HUES48 (cell line): ENCODE measurements at regions not wholly inside any gene's neighbourhood (a gene's known extent, or its start where the extent isn't known, plus 50 kb on each side); places are given as distances from the start of the nearest gene placed in this dataset.

Source experiments
- H3K27ac ChIP-seq: one replicate; pipeline ENCODE4 v1.7.0; 2013; ENCODE audit warnings: low read depth, low read length, inconsistent platforms
- H3K27me3 ChIP-seq: 2 replicates; pipeline ENCODE4 v1.6.1; 2013; ENCODE audit warnings: mild to moderate bottlenecking, low read length; ENCODE audit not compliant: control insufficient read depth, insufficient read depth
- H3K36me3 ChIP-seq: 2 replicates; pipeline ENCODE4 v1.6.1; 2013; ENCODE audit warnings: low read length; ENCODE audit not compliant: control insufficient read depth, insufficient read depth
- H3K4me1 ChIP-seq: 2 replicates; pipeline ENCODE4 v1.6.1; 2013; ENCODE audit warnings: mild to moderate bottlenecking, low read length; ENCODE audit not compliant: control insufficient read depth, insufficient read depth
- H3K4me3 ChIP-seq: 2 replicates; pipeline ENCODE4 v1.5.1; 2013; ENCODE audit warnings: mild to moderate bottlenecking, low read depth, low read length
- H3K9ac ChIP-seq: 2 replicates; pipeline ENCODE4 v1.6.1; 2013; ENCODE audit warnings: mild to moderate bottlenecking, low read depth, low read length, moderate library complexity
- H3K9me3 ChIP-seq: 2 replicates; pipeline ENCODE4 v1.6.1; 2013; ENCODE audit warnings: low read length; ENCODE audit not compliant: control insufficient read depth, insufficient read depth

DNA sequence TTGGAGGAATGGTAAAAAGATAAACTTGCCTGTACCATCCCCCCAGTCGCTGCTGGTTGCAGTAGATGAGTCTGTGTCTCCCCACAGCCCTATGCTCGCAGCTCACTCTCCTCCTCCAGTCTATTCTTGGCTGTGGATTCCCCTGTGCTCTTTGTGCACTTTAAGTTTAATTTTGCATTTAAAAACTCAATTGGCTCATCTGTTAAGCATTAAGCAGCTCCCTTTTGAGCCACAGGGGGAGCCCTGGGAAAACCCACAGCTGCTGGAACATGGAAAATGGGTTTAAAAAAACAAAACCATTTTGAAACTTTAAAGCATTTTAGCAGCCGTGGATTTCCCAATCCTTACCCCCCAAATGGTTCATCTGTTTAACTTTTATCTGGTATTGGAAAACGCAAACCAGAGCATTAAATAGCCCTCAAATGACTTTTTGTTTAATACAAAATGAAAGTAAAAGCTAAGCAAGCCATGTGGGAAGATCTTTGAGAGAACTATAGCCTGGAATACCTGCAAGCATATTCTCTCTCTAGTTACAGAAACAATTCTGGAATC, 536.9 kb downstream of the ZIC1 start:
- peak overlapping the region; percentile 13 for H3K27ac ChIP-seq
- H3K4me1 ChIP-seq: peaks cover 40% of the 10 kb centered on the region

GRCh38 chr3:147956615-147957014, 547.5 kb downstream of the ZIC1 start:
- peaks cover 16% of the 10 kb centered on the region for H3K4me1 ChIP-seq
- H3K27me3 ChIP-seq: no peaks in the 10 kb centered on the region
- no peak overlapping the region for H3K9ac ChIP-seq
- no peaks in the 10 kb centered on the region for H3K9me3 ChIP-seq
- H3K27ac ChIP-seq: no peak overlapping the region
- H3K36me3 ChIP-seq: no peaks in the 10 kb centered on the region
- no peak overlapping the region for H3K4me3 ChIP-seq

More for the DNA sequence above, 536.9 kb downstream of the ZIC1 start:
- H3K9ac ChIP-seq: peak overlapping the region; percentile 34; the same call in 1 of the 2 replicates
- no peak overlapping the region for H3K4me3 ChIP-seq
- no peaks in the 10 kb centered on the region for H3K36me3 ChIP-seq
- no peaks in the 10 kb centered on the region for H3K9me3 ChIP-seq
- H3K27me3 ChIP-seq: no peaks in the 10 kb centered on the region

- Histone ChIP-seq H3K9me3 (no peaks in the 10 kb centered on the region), H3K27ac (no peak overlapping the region), H3K4me3 (no peak overlapping the region), H3K9ac (no peak overlapping the region), H3K4me1 (peaks cover 31% of the 10 kb centered on the region), H3K36me3 (no peaks in the 10 kb centered on the region), H3K27me3 (no peaks in the 10 kb centered on the region)
Observed at GRCh38 chr3:147958754-147959153, 549.6 kb downstream of the ZIC1 start.

- H3K36me3 ChIP-seq: no peaks in the 10 kb centered on the region
- no peak overlapping the region for H3K27ac ChIP-seq
- H3K4me3 ChIP-seq: no peak overlapping the region
- H3K27me3 ChIP-seq: no peaks in the 10 kb centered on the region
- peaks cover 43% of the 10 kb centered on the region for H3K4me1 ChIP-seq
- no peak overlapping the region for H3K9ac ChIP-seq
- no peaks in the 10 kb centered on the region for H3K9me3 ChIP-seq
Observed at GRCh38 chr3:147960786-147961185, 551.6 kb downstream of the ZIC1 start.

- H3K9me3 ChIP-seq: no peaks in the 10 kb centered on the region
- peaks cover 45% of the 10 kb centered on the region for H3K4me1 ChIP-seq
- H3K4me3 ChIP-seq: no peak overlapping the region
- H3K36me3 ChIP-seq: no peaks in the 10 kb centered on the region
- peak overlapping the region; percentile 68 for H3K27ac ChIP-seq
- H3K27me3 ChIP-seq: no peaks in the 10 kb centered on the region
- H3K9ac ChIP-seq: no peak overlapping the region
Observed at GRCh38 chr3:147962408-147963164, 553.4 kb downstream of the ZIC1 start.

DNA sequence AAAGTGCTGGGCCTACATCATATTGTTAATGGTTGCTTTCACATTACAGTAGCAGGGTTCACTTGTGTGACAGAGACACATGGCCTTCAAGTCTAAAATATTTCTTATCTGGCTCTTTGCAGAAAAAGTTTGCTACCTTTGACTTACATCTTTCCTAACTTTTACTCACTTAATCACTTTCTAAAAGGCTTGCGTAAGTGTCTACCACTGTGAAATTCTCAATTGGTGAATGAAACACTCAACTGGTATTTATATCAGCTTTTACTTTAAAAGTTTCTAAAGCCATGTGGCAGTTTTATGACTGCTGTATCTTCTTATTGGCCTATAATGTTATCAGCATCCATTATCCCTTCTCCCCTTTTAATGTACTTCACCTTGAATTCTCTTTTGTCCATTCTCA, 554.5 kb downstream of the ZIC1 start:
- no peak overlapping the region for H3K27ac ChIP-seq
- no peaks in the 10 kb centered on the region for H3K9me3 ChIP-seq
- H3K36me3 ChIP-seq: no peaks in the 10 kb centered on the region
- no peak overlapping the region for H3K9ac ChIP-seq
- H3K4me1 ChIP-seq: peaks cover 45% of the 10 kb centered on the region
- H3K27me3 ChIP-seq: no peaks in the 10 kb centered on the region
- H3K4me3 ChIP-seq: no peak overlapping the region

GRCh38 chr3:147975165-147975564, 566.0 kb downstream of the ZIC1 start:
- no peak overlapping the region for H3K27ac ChIP-seq
- H3K27me3 ChIP-seq: no peaks in the 10 kb centered on the region
- no peak overlapping the region for H3K9ac ChIP-seq
- H3K4me1 ChIP-seq: no peaks in the 10 kb centered on the region
- H3K4me3 ChIP-seq: no peak overlapping the region
- H3K9me3 ChIP-seq: no peaks in the 10 kb centered on the region
- H3K36me3 ChIP-seq: no peaks in the 10 kb centered on the region

DNA sequence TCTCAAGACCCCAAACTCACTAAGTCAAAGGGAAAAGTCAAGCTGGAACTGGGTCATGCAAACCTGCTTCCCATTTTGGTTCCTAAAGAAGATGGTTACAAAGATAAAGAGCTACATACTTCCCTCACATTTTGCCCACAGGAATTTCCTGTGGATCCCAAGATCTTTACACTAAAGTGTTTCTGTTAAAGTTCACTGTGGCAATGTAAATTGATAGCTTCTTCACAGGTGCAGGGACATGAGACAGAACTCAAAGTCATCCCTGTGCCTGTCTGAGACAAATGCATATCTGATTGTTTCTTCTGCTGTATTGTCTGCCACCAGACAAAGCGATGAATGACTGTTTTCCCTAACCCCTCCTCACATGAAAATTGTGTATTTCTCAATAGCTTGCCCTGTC, 567.8 kb downstream of the ZIC1 start:
- Histone ChIP-seq H3K4me3 (no peak overlapping the region), H3K9me3 (no peaks in the 10 kb centered on the region), H3K9ac (no peak overlapping the region), H3K27ac (no peak overlapping the region), H3K4me1 (no peaks in the 10 kb centered on the region), H3K36me3 (no peaks in the 10 kb centered on the region), H3K27me3 (no peaks in the 10 kb centered on the region)

DNA sequence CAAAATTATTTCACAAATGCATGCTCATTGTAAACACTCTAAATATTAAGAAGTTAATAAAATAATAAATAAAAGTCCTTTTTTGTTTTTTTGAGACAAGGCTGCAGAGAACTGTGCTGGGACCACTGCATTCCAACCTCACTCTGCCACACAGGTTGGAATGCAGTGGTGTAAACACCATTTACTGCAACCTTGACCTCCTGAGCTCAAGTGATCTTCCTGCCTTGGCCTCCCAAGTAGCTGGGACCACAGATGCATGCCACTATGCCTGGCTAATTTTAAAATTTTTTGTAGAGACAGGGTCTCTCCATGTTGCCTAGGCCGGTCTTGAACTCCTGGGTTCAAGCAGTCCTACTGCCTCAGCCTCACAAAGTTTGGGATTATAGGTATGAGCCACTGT, 578.4 kb downstream of the ZIC1 start:
- H3K4me1 ChIP-seq: no peaks in the 10 kb centered on the region
- no peak overlapping the region for H3K27ac ChIP-seq
- H3K4me3 ChIP-seq: no peak overlapping the region
- no peaks in the 10 kb centered on the region for H3K9me3 ChIP-seq
- H3K36me3 ChIP-seq: no peaks in the 10 kb centered on the region
- H3K9ac ChIP-seq: no peak overlapping the region
- H3K27me3 ChIP-seq: no peaks in the 10 kb centered on the region

GRCh38 chr3:147989344-147989743, 580.2 kb downstream of the ZIC1 start:
- no peak overlapping the region for H3K27ac ChIP-seq
- no peaks in the 10 kb centered on the region for H3K9me3 ChIP-seq
- H3K36me3 ChIP-seq: no peaks in the 10 kb centered on the region
- H3K4me3 ChIP-seq: no peak overlapping the region
- no peak overlapping the region for H3K9ac ChIP-seq
- no peaks in the 10 kb centered on the region for H3K27me3 ChIP-seq
- H3K4me1 ChIP-seq: no peaks in the 10 kb centered on the region

- Histone ChIP-seq H3K9ac (no peak overlapping the region), H3K9me3 (no peaks in the 10 kb centered on the region), H3K27ac (no peak overlapping the region), H3K36me3 (no peaks in the 10 kb centered on the region), H3K4me1 (peaks cover 19% of the 10 kb centered on the region), H3K27me3 (no peaks in the 10 kb centered on the region), H3K4me3 (no peak overlapping the region)
Observed at GRCh38 chr3:148002705-148003205, 593.6 kb downstream of the ZIC1 start.
